Calu3 (cell line): ENCODE measurements at regions not wholly inside any gene's neighbourhood (a gene's known extent, or its start where the extent isn't known, plus 50 kb on each side); places are given as distances from the start of the nearest gene placed in this dataset.

Experiments used
- BruUV-seq: library from RNA; stranded (reverse); fragments of 400-500 nt; replicated peaks from 2 replicates; lab custom pipeline; 2021; lab: Mats Ljungman, UMichigan
- CTCF ChIA-PET: fragments of 300-600 bp; sonication (Branson Sonifier 250); formaldehyde crosslinking; loops from one replicate; lab custom pipeline; 2022; ENCODE audit warnings: antibody characterized with exemption; lab: Charles Lee
- DNase-seq: peaks from one replicate; pipeline ENCODE4 v3.0.0; 2022
- H3K27ac Mint-ChIP-seq: one replicate; pipeline ENCODE4 v1.8.0; 2022; ENCODE audit warnings: mixed read lengths; ENCODE audit not compliant: unreplicated experiment
- H3K27me3 Mint-ChIP-seq: one replicate; pipeline ENCODE4 v1.8.0; 2022; ENCODE audit warnings: mixed read lengths; ENCODE audit not compliant: unreplicated experiment
- H3K36me3 Mint-ChIP-seq: one replicate; pipeline ENCODE4 v1.8.0; 2022; ENCODE audit warnings: mild to moderate bottlenecking, moderate library complexity, mixed read lengths; ENCODE audit not compliant: insufficient read depth, unreplicated experiment
- H3K4me1 Mint-ChIP-seq: one replicate; pipeline ENCODE4 v1.8.0; 2022; ENCODE audit warnings: mild to moderate bottlenecking, low read depth, mixed read lengths; ENCODE audit not compliant: unreplicated experiment
- H3K4me3 Mint-ChIP-seq: one replicate; pipeline ENCODE4 v1.8.0; 2022; ENCODE audit warnings: mild to moderate bottlenecking, low read depth, moderate library complexity, mixed read lengths; ENCODE audit not compliant: unreplicated experiment
- H3K9me3 Mint-ChIP-seq: one replicate; pipeline ENCODE4 v1.8.0; 2022; ENCODE audit warnings: low read depth, mixed read lengths; ENCODE audit not compliant: unreplicated experiment
- intact Hi-C: fragments of 100-400 bp; cut with micrococcal nuclease; formaldehyde crosslinking; loops from one replicate; pipeline ENCODE4 v1.10.0; 2022; ENCODE audit not compliant: unreplicated experiment
- TF ChIP-seq, protein P1 (sequence below): fragments of 200-600 bp; IDR thresholded peaks from one replicate; pipeline ENCODE4 v1.8.0; 2022; ENCODE audit warnings: antibody characterized with exemption; ENCODE audit not compliant: unreplicated experiment

- no peak for DNase-seq
- TF ChIP-seq, protein P1, sequence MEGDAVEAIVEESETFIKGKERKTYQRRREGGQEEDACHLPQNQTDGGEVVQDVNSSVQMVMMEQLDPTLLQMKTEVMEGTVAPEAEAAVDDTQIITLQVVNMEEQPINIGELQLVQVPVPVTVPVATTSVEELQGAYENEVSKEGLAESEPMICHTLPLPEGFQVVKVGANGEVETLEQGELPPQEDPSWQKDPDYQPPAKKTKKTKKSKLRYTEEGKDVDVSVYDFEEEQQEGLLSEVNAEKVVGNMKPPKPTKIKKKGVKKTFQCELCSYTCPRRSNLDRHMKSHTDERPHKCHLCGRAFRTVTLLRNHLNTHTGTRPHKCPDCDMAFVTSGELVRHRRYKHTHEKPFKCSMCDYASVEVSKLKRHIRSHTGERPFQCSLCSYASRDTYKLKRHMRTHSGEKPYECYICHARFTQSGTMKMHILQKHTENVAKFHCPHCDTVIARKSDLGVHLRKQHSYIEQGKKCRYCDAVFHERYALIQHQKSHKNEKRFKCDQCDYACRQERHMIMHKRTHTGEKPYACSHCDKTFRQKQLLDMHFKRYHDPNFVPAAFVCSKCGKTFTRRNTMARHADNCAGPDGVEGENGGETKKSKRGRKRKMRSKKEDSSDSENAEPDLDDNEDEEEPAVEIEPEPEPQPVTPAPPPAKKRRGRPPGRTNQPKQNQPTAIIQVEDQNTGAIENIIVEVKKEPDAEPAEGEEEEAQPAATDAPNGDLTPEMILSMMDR, result no peak
- intact Hi-C loops, result no loop called here
- Mint-ChIP-seq H3K36me3 (no peaks in the 10 kb centered on the region), H3K4me1 (no peaks in the 10 kb centered on the region), H3K9me3 (no peaks in the 10 kb centered on the region), H3K27ac (no peak overlapping the region), H3K27me3 (no peaks in the 10 kb centered on the region), H3K4me3 (no peak overlapping the region)
- CTCF ChIA-PET, result no interaction called here
- no TSS peak for BruUV-seq
These were observed 523.1 kb downstream of the PLCL1 start for GRCh38 chr2:198327526-198327925.

- TF ChIP-seq, protein P1, result no peak
- no peak for DNase-seq
- CTCF ChIA-PET, result no interaction called here
- Mint-ChIP-seq H3K4me1 (no peaks in the 10 kb centered on the region), H3K4me3 (no peak overlapping the region), H3K9me3 (no peaks in the 10 kb centered on the region), H3K27ac (no peak overlapping the region), H3K36me3 (no peaks in the 10 kb centered on the region), H3K27me3 (no peaks in the 10 kb centered on the region)
- intact Hi-C loops, result no loop called here
- BruUV-seq, result no TSS peak
These were observed 522.0 kb downstream of the PLCL1 start for GRCh38 chr2:198326431-198326830.

- no peaks in the 10 kb centered on the region for H3K4me1 Mint-ChIP-seq
- intact Hi-C loops, result no loop called here
- BruUV-seq, result no TSS peak
- CTCF ChIA-PET, result no interaction called here
- H3K27ac Mint-ChIP-seq, result no peak overlapping the region
- peaks cover 5% of the 10 kb centered on the region for H3K36me3 Mint-ChIP-seq
- no peaks in the 10 kb centered on the region for H3K9me3 Mint-ChIP-seq
- DNase-seq, result no peak
- TF ChIP-seq, protein P1, result no peak
- H3K4me3 Mint-ChIP-seq, result no peak overlapping the region
- H3K27me3 Mint-ChIP-seq, result no peaks in the 10 kb centered on the region
These were observed 521.0 kb downstream of the PLCL1 start for GRCh38 chr2:198325359-198325758.

DNA sequence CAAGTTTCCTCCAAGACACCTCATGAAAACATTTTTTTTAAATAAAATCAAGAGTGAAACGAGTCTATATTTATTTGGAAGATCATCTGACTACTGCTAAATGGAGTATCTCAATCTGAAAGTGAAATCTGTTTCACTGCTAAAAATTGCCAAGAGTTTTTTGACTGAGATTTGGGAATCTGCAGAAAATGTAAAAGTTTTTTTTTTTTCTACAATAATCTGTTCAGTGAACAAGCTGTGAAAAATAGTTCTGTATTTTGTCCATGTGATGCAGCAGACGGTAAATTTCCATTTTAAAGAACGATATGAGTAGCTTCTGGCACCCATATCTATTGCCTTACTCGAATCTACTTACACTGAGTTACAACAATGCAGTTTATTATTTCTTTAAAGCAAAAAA is 519.7 kb downstream of the PLCL1 start:
- CTCF ChIA-PET, result interaction anchor here (1.0 kb wide), 1 partner anchor 12 kb away, joined by 3 read pairs; no protein-coding TSS in a partner anchor
- TF ChIP-seq, protein P1, result no peak

More for the DNA sequence above, 519.7 kb downstream of the PLCL1 start:
- Mint-ChIP-seq H3K27me3 (no peaks in the 10 kb centered on the region), H3K9me3 (no peaks in the 10 kb centered on the region), H3K4me1 (no peaks in the 10 kb centered on the region), H3K4me3 (no peak overlapping the region), H3K27ac (no peak overlapping the region), H3K36me3 (peaks cover 5% of the 10 kb centered on the region)
- BruUV-seq, result no TSS peak
- DNase-seq, result no peak
- intact Hi-C loops, result no loop called here
